Astrocyte of the spinal cord (primary cell): ENCODE measurements at regions not wholly inside any gene's neighbourhood (a gene's known extent, or its start where the extent isn't known, plus 50 kb on each side); places are given as distances from the start of the nearest gene placed in this dataset.
"Not testable (repeated sequence)": the region's sequence is repeated elsewhere in the genome, so short reads cannot be mapped to it uniquely, and the experiment has no call there.

Source experiments
- DNase-seq: peaks from one replicate; pipeline ENCODE4 v3.0.0; 2011; ENCODE audit warnings: low read depth, low spot score
- H3K4me3 ChIP-seq: 2 replicates; pipeline ENCODE4 v1.5.1; 2011; ENCODE audit warnings: low read depth, mild to moderate bottlenecking, low read length, moderate library complexity
- CTCF ChIP-seq: IDR thresholded peaks from 2 replicates; pipeline ENCODE4 v1.5.1; 2012; ENCODE audit warnings: low read depth, mild to moderate bottlenecking, low read length, inconsistent platforms
- in situ Hi-C: cut with HindIII; loops from 2 replicates; pipeline ENCODE4 v1.10.0; 2017; ENCODE audit warnings: low sequenced_read_pairs

DNA sequence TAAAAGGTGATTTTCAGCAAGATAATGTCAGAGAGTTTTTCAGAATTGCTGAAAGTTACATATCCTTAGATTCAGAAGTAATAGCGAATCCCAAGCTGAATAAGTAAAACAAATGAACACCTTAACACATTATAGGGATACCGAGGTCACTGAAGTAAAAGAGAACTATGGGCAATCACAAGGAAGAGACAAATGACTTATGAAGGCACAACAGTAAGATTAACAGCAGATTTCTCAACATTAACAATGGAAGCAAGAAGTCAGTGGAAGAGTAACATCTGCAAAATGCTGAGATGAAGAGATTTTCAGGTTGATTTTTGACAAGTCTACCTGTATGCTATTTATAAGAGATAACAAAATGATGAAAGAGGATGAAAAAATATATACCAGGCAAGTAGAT, 86.1 kb upstream of the EZR start:
- in situ Hi-C loops = no loop called here
- no peak overlapping the region for H3K4me3 ChIP-seq
- DNase-seq = peak; percentile 20
- TF ChIP-seq CTCF = no peak

DNA sequence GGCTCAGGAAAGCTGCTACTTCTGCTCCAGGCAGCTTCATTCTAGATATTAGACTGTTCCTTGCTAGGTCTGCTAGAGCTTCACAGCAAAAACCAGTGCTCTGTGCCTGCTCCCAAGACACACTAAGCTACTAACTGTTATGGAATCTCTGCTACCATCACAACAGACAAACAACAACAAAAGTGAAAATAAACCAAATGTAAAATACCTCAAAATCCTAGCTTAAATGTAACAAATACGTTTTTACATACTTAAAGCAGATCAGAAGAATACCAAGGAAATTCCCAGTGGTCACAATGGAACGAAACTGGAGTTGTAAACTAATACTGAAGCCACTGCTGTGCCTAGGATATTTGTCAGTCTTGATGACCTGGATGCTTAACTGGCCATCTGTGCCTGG, 84.6 kb upstream of the EZR start:
- DNase-seq = no peak
- H3K4me3 ChIP-seq = no peak overlapping the region
- in situ Hi-C loops = no loop called here
- TF ChIP-seq CTCF = no peak

GRCh38 chr6:158900663-158901312, 81.6 kb upstream of the EZR start:
- H3K4me3 ChIP-seq = no peak overlapping the region
- no peak for TF ChIP-seq CTCF
- in situ Hi-C loops = no loop called here
- DNase-seq = no peak

DNA sequence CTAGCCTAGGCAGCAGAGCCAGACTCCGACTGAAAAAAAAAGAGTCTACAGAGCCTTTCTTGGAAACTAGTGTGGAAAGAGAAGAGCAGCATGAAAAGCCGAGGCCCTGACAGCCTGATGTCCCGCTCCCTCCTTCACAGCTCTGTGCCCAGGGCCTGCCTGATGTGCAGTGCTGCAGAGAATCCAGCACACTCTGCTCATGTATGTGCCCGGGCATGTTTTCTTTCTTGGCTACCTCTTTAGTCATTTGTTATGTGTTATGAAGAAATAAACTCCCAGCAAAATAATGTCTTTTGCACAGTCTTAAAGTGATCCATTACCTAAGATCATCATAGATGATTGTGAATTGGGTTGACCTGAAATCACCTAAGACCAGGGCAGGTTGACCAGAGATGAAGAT, 78.1 kb upstream of the EZR start:
- no peak for TF ChIP-seq CTCF
- no peak overlapping the region for H3K4me3 ChIP-seq
- no peak for DNase-seq
- in situ Hi-C loops = no loop called here

GRCh38 chr6:158895661-158896060, 76.5 kb upstream of the EZR start:
- no peak for DNase-seq
- in situ Hi-C loops = no loop called here
- H3K4me3 ChIP-seq = no peak overlapping the region
- no peak for TF ChIP-seq CTCF

DNA sequence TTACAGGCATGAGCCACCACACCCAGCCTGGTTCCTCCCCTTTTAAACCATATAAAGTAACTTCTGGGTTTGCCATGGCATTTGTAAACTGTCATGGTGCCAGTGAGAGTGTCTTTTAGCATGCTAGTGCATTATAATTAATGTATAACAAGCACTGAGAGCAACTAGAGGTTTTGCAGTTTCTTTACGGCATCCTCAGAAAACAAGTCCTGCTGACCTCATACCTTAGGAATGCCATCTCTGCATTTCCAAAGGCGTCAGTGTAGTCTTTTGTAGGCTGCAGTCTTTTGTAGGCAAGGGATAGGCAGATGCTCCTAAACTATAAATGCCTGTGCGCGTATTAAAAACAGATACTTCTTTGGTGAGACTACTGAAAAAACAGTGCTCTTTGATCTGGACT, 75.0 kb upstream of the EZR start:
- no peak for TF ChIP-seq CTCF

GRCh38 chr6:158892266-158892665, 73.1 kb upstream of the EZR start:
- no peak overlapping the region for H3K4me3 ChIP-seq
- no peak for TF ChIP-seq CTCF
- in situ Hi-C loops = no loop called here
- DNase-seq = no peak

More for the DNA sequence above, 75.0 kb upstream of the EZR start:
- in situ Hi-C loops = no loop called here
- DNase-seq = peak; percentile 81
- no peak overlapping the region for H3K4me3 ChIP-seq

- DNase-seq, in situ Hi-C loops, H3K4me3 ChIP-seq: not testable (repeated sequence)
These were observed 72.4 kb upstream of the EZR start for GRCh38 chr6:158891560-158891959.

DNA sequence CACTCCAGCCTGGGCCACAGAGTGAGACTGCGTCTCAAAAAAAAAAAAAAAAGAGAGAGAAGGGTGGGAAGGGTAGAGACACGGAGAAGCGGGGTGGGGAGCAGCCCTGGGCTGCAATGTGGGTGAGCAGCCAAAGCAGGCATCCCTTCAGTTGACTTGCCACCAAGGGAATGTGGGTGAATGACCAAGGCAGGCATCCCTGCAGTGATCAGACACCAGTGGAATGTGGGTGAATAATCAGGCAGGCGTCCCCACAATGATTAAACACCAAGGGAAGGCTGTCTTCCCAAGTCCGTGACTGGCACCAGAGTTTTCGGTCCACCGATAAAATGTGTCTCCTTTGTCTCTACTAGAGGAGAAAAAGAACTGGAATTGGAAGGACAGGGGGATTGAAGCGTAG, 69.0 kb upstream of the EZR start:
- H3K4me3 ChIP-seq, DNase-seq: not testable (repeated sequence)

More for the DNA sequence above, 69.0 kb upstream of the EZR start:
- in situ Hi-C loops = not testable (repeated sequence)
